MCF 10A (cell line): ENCODE measurements at regions not wholly inside any gene's neighbourhood (a gene's known extent, or its start where the extent isn't known, plus 50 kb on each side); places are given as distances from the start of the nearest gene placed in this dataset.
A peak's percentile ranks its signal among the peaks of the same experiment; 100 is the strongest.

ENCODE experiments used
- BruUV-seq: library from RNA; stranded (reverse); fragments of 400-500 nt; replicated peaks from 2 replicates; lab custom pipeline; 2021; lab: Mats Ljungman, UMichigan
- CTCF ChIA-PET: fragments of 300-600 bp; sonication (Branson Sonifier 250); formaldehyde crosslinking; extraction: SDS; loops from one replicate; lab custom pipeline; 2021; ENCODE audit warnings: antibody characterized with exemption, inconsistent platforms; lab: Yijun Ruan, JAX
- POLR2A ChIA-PET: fragments of 300-600, 350-650 bp; sonication (Branson Sonifier 250); formaldehyde crosslinking; extraction: SDS; loops from one replicate; lab custom pipeline; 2020; ENCODE audit warnings: antibody characterized with exemption, inconsistent platforms; lab: Yijun Ruan, JAX
- DNase-seq: peaks from one replicate; pipeline ENCODE4 v3.0.0-alpha.2; 2018; ENCODE audit not compliant: unreplicated experiment
- H3K27ac Mint-ChIP-seq: one replicate; pipeline ENCODE4 v1.8.0; 2022; ENCODE audit warnings: mild to moderate bottlenecking, low read depth, mixed read lengths; ENCODE audit not compliant: unreplicated experiment
- H3K27me3 Mint-ChIP-seq: one replicate; pipeline ENCODE4 v1.8.0; 2022; ENCODE audit warnings: mixed read lengths; ENCODE audit not compliant: insufficient read depth, unreplicated experiment
- H3K36me3 Mint-ChIP-seq: one replicate; pipeline ENCODE4 v1.8.0; 2022; ENCODE audit warnings: mild to moderate bottlenecking, moderate library complexity, mixed read lengths; ENCODE audit not compliant: insufficient read depth, unreplicated experiment
- H3K4me1 Mint-ChIP-seq: one replicate; pipeline ENCODE4 v1.8.0; 2022; ENCODE audit warnings: mixed read lengths; ENCODE audit not compliant: insufficient read depth, unreplicated experiment
- H3K4me3 Mint-ChIP-seq: one replicate; pipeline ENCODE4 v1.8.0; 2022; ENCODE audit warnings: mild to moderate bottlenecking, moderate library complexity, mixed read lengths; ENCODE audit not compliant: unreplicated experiment
- H3K9me3 Mint-ChIP-seq: one replicate; pipeline ENCODE4 v1.8.0; 2022; ENCODE audit warnings: mixed read lengths; ENCODE audit not compliant: unreplicated experiment
- CTCF ChIP-seq: fragments of 200-600 bp; IDR thresholded peaks from one replicate; pipeline ENCODE4 v1.8.0; 2022; ENCODE audit warnings: antibody characterized with exemption, mild to moderate bottlenecking; ENCODE audit not compliant: unreplicated experiment
- intact Hi-C: fragments of 100-400 bp; cut with micrococcal nuclease; formaldehyde crosslinking; loops from 2 replicates; pipeline ENCODE4 v1.14.1; 2022

GRCh38 chr13:84847107-84847506 is 952.1 kb downstream of the SLITRK6 start:
- H3K27me3 Mint-ChIP-seq, result no peaks in the 10 kb centered on the region
- ChIA-PET POLR2A (no interaction called here), CTCF (interaction anchor here (1.6 kb wide), 1 partner anchor 14 kb away, joined by 4 read pairs; no protein-coding TSS in a partner anchor)
- TF ChIP-seq CTCF, result no peak
- intact Hi-C loops, result no loop called here
- BruUV-seq, result no TSS peak
- H3K4me3 Mint-ChIP-seq, result no peak overlapping the region
- no peak overlapping the region for H3K27ac Mint-ChIP-seq
- peaks cover 7% of the 10 kb centered on the region for H3K9me3 Mint-ChIP-seq
- H3K36me3 Mint-ChIP-seq, result no peaks in the 10 kb centered on the region
- H3K4me1 Mint-ChIP-seq, result no peaks in the 10 kb centered on the region
- no peak for DNase-seq

- peaks cover 7% of the 10 kb centered on the region for H3K9me3 Mint-ChIP-seq
- no peaks in the 10 kb centered on the region for H3K4me1 Mint-ChIP-seq
- no peak overlapping the region for H3K4me3 Mint-ChIP-seq
- ChIA-PET CTCF (interaction anchor here (1.3 to 1.6 kb wide), 2 partner anchors 15 to 960 kb away, joined by 3 to 4 read pairs; no protein-coding TSS in a partner anchor), POLR2A (no interaction called here)
- no peak for TF ChIP-seq CTCF
- no peak for DNase-seq
- intact Hi-C loops, result no loop called here
- no peaks in the 10 kb centered on the region for H3K27me3 Mint-ChIP-seq
- BruUV-seq, result no TSS peak
- no peak overlapping the region for H3K27ac Mint-ChIP-seq
- H3K36me3 Mint-ChIP-seq, result no peaks in the 10 kb centered on the region
These were observed 953.2 kb downstream of the SLITRK6 start for GRCh38 chr13:84845907-84846619.

GRCh38 chr13:84844473-84844872 is 954.7 kb downstream of the SLITRK6 start:
- peak; percentile 60 for DNase-seq
- H3K4me3 Mint-ChIP-seq, result no peak overlapping the region
- H3K9me3 Mint-ChIP-seq, result peaks cover 7% of the 10 kb centered on the region
- no peaks in the 10 kb centered on the region for H3K27me3 Mint-ChIP-seq
- BruUV-seq, result no TSS peak
- H3K27ac Mint-ChIP-seq, result no peak overlapping the region
- intact Hi-C loops, result loop anchor here (5.0 kb wide), 2 partner anchors 53 to 963 kb away; no protein-coding TSS in a partner anchor
- TF ChIP-seq CTCF, result peak; percentile 53
- no peaks in the 10 kb centered on the region for H3K4me1 Mint-ChIP-seq
- POLR2A ChIA-PET, result no interaction called here
- no peaks in the 10 kb centered on the region for H3K36me3 Mint-ChIP-seq
- CTCF ChIA-PET, result interaction anchor here (0.5 to 1.8 kb wide), 13 partner anchors 10 to 982 kb away, joined by 3 to 7 read pairs (median 4); no protein-coding TSS in a partner anchor

GRCh38 chr13:84843368-84843767 is 955.9 kb downstream of the SLITRK6 start:
- no peak for TF ChIP-seq CTCF
- Mint-ChIP-seq H3K4me3 (no peak overlapping the region), H3K27me3 (no peaks in the 10 kb centered on the region), H3K9me3 (peaks cover 7% of the 10 kb centered on the region), H3K36me3 (no peaks in the 10 kb centered on the region), H3K27ac (no peak overlapping the region), H3K4me1 (no peaks in the 10 kb centered on the region)
- ChIA-PET CTCF (interaction anchor here (0.6 to 1.8 kb wide), 6 partner anchors 12 to 983 kb away, joined by 3 to 5 read pairs (median 4); no protein-coding TSS in a partner anchor), POLR2A (no interaction called here)
- DNase-seq, result no peak
- no TSS peak for BruUV-seq
- intact Hi-C loops, result loop anchor here (5.0 kb wide), 2 partner anchors 54 to 964 kb away; no protein-coding TSS in a partner anchor
